ENCODE measurements at regions not wholly inside any gene's neighbourhood (a gene's known extent, or its start where the extent isn't known, plus 50 kb on each side); places are given as distances from the start of the nearest gene placed in this dataset.

GRCh38 chr2:12253167-12253778 is 463.5 kb upstream of the TRIB2 start:
- no peak for DNase-seq (ENCODE audit: low read depth in 2 of 2)

DNA sequence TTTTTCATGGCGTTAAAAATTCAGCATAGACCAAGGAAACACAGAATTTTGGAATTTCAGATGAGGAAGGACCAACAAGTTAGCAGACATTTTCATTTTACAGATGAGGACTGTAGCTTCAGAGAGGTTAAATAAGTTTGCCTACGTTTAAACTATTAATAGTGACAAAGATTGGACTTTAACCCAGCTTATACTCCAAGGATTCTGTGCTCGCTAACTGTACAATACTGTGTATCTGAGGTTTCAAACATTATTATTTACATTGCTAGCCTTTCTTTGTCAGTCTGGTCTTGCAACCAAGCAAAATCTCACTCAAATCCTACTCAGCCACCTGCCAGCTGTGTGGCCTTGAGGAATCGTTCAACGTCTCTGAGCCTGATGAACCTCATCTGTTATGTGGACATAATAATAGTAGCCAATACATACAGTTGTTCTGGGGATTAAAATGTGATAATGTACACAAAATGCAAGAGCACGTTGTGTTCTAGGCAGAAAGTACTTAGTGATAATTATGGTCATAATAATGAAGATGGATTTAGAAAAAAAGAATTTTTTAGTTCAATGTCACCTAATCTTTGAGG is 462.4 kb upstream of the TRIB2 start:
- DNase-seq (ENCODE audit: low read depth in 2 of 2), result no peak

GRCh38 chr2:12256206-12256605 is 460.5 kb upstream of the TRIB2 start:
- DNase-seq (ENCODE audit: low read depth in 2 of 2), result no peak

- DNase-seq (ENCODE audit: low read depth in 2 of 2), result no peak
Measured at GRCh38 chr2:12257476-12257875, 459.3 kb upstream of the TRIB2 start.

DNA sequence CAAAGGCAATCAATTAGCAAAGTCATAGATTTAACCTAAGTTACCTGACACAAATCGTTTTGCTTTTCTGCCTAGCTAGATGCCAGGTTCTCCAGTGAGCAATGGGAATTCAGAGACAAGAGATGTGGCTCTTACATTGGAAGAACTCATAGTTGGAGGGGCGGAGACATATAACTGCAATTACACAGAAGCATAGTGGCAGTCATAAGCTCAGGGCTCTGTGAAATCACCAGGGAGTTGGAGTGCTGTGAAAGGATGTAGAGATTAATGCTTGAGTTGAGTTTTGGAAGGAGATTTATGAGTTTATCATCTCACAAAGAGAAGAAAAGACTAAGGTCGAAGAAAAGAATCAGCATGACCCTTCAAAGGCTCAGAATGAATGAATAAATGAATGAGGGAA is 457.2 kb upstream of the TRIB2 start:
- DNase-seq (ENCODE audit: low read depth in 2 of 2), result no peak

GRCh38 chr2:12261986-12262680 is 454.6 kb upstream of the TRIB2 start:
- DNase-seq (ENCODE audit: low read depth in 2 of 2), result no peak

DNA sequence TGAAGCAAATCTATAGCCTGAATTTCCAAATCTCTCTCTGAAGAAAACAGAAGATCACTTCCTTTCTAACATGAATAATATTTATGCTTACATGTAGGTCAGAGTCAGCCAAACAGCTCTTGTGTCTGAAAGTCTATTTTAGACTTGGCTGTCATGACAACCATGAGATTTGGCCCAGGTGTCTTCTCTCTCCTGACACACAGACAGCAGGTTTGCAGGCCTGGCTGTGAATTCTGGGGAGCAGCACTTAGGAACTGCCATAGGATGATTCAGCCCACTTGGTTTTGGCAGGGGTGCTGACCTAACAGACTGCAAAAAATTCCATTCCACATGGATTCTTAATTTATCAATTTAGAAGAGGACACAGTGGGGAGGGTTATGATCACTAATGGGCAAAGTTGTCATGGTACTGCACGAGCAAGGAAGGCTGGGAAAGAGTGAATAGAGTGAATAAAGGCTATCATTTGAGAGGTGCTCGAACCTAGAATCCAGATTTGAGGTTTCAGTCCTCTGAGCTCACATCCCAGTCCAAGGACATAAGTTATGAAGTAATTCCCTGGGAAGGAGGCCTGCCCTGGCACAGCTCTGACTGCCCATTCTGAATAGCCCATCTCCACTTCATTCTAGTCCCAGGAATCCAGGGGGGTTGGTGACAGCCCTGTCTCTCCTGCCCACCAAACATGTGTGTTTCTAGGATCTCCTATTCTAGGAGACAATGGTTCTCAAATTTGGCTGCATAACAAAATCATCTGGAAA is 453.9 kb upstream of the TRIB2 start:
- DNase-seq (ENCODE audit: low read depth in 2 of 2), result no peak

GRCh38 chr2:12263730-12264129 is 453.0 kb upstream of the TRIB2 start:
- DNase-seq (ENCODE audit: low read depth in 2 of 2), result no peak

DNA sequence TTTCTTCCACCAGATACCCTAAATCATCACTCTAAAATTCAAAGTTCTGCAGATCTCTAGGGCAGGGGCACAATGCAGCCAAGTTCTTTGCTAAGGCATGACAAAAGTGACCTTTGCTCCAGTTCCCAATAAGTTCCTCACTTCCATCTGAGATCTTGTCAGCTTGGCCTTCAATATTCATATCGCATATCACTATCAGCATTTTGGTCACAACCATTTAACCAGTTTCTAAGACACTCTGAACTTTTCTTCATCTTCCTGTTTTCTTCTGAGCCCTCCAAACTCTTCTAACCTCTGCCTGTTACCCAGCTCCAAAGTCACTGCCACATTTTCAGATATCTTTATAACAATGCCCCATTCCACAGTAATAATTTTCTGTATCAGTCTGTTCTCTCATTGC is 452.6 kb upstream of the TRIB2 start:
- DNase-seq (ENCODE audit: low read depth in 2 of 2), result no peak

- DNase-seq (ENCODE audit: low read depth in 2 of 2), result no peak
Measured at GRCh38 chr2:12265646-12266045, 451.1 kb upstream of the TRIB2 start.

DNA sequence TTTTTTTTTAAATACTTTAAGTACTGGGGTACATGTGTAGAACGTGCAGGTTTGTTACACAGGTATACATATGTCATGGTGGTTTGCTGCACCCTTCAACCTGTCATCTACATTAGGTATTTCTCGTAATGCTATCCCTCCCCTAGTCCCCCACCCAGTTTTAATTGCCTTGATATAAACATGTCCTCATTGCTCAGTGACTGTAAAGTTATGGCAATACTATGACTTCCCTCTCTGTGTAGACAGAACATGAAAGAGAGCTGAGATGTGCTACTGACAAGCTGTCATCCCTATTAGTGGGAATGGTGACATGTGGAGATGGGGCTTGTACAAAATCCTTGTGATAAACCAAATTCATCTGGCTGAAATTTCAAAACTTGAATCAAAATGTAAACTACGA is 449.7 kb upstream of the TRIB2 start:
- no peak for DNase-seq (ENCODE audit: low read depth in 2 of 2)

DNA sequence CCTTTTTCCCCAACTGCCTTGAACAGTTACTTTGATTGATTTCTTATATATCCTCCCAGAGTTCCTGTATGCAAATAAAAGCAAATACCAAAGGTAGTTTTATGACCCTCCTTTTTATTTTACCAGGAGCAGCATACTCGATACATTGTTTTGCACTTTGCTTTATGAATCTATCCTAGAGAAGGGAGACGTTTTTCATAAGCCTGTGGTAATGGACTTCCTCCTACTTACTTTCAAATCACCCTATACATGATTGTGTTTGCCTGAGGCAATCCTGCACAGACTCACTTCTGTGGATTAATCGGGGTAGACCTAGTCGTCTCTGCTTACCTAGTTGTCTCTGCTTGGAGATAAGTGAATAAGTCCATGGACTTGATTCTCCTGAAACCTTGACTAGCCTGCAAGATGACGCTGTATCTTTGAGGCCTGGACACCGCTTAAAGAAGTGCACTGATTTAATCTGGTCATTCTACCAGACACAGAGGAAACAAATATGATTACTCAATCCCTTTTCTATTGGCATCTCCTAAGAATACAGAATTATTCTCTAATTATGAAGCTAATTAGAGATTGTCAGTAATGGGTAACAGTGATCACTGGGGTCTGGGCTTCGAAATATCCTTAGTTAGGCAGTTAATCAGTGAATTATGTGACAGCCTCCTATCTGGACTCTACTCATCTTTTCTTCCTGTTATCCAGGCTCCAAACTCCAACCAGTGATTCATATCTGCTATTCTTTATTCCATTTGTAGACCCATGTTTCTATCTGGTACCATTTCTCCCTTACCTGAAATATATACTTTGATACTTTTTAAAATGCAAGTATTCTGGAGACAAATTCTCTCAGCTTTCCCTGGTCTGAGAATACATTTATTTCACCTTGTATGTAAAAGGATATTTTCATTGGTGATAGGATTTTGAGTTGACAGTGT is 447.4 kb upstream of the TRIB2 start:
- no peak for DNase-seq (ENCODE audit: low read depth in 2 of 2)

GRCh38 chr2:12270876-12271588 is 445.7 kb upstream of the TRIB2 start:
- DNase-seq (ENCODE audit: low read depth in 2 of 2), result no peak

GRCh38 chr2:12271589-12271984 is 445.1 kb upstream of the TRIB2 start:
- DNase-seq (ENCODE audit: low read depth in 2 of 2), result no peak

- DNase-seq (ENCODE audit: low read depth in 2 of 2), result no peak
Measured at GRCh38 chr2:12273111-12273510, 443.6 kb upstream of the TRIB2 start.

DNA sequence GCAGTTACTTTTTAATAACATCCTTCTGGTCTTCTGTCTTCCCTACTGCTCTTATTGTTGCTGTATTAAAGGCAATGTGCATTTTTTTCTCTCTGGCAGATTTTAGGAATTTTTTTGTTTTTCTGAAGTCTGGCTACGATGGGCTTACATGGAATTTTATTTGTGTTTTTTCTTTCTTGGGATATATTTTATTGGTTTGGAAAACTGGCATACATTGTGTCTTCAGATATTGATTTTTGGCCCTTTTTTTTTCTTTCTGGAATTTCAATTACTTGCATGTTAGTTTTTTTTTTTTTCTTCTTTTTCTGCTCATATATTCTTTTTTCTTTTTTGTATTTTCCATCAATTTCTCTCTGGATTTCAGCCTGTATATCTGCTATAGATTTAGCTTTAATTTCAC is 442.1 kb upstream of the TRIB2 start:
- no peak for DNase-seq (ENCODE audit: low read depth in 2 of 2)

DNA sequence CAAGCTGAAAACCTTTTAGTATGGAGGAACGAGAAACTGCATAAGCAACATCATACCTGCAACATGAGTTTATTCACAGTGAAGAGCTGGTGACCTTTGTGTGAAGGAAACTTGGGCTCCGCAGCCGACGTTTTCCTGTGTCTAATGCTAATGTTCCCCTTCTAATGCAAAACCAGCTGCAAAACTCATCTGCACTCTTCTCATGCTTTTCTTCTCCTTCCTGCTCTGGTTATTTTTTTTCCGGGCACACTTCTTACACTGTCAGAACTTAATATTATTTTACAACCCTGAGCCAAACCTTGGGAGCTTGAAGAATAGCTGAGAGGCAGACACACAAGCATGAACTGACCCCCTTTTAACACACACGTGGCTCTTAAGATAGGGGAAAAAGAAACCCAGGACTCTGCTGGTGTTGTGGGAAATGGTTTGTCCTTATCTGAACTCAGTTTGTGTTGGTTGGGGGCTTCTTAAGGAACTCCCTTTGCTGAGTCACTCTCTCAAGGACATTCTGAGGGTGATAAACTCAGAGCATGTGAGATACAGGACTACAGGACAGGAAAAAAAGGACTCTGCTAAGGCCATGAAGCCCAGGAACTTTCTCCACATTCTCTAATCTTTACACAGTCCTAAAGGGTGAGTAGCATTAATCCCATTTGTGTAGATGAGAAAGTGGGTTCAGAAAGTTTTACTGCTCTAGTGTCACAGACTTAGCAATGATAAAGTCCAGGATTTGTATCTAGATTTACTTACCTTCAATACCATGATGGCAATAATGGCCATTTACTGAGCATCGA is 439.3 kb upstream of the TRIB2 start:
- DNase-seq (ENCODE audit: low read depth in 2 of 2), result no peak

GRCh38 chr2:12278217-12278750 is 438.5 kb upstream of the TRIB2 start:
- DNase-seq (ENCODE audit: low read depth in 2 of 2), result no peak

- no peak for DNase-seq (ENCODE audit: low read depth in 2 of 2)
Measured at GRCh38 chr2:12282780-12283695, 433.7 kb upstream of the TRIB2 start.
